PFSK-1 (cell line): ENCODE measurements at regions not wholly inside any gene's neighbourhood (a gene's known extent, or its start where the extent isn't known, plus 50 kb on each side); places are given as distances from the start of the nearest gene placed in this dataset.

ENCODE experiments used
- POLR2AphosphoS5 ChIP-seq: IDR thresholded peaks from 2 replicates; pipeline ENCODE4 v1.6.1; 2012; ENCODE audit warnings: low read depth, mild to moderate bottlenecking, control low read depth, low read length, moderate library complexity
- SIN3A ChIP-seq: IDR thresholded peaks from 2 replicates; pipeline ENCODE4 v1.6.1; 2012; ENCODE audit warnings: mild to moderate bottlenecking, low read length, moderate library complexity, borderline replicate concordance; ENCODE audit not compliant: insufficient read depth
- TAF1 ChIP-seq: IDR thresholded peaks from 2 replicates; pipeline ENCODE4 v1.6.1; 2012; ENCODE audit warnings: low read length, control low read depth, borderline replicate concordance; ENCODE audit not compliant: insufficient read depth

GRCh38 chr3:44011680-44012079 lies 230.0 kb upstream of the TOPAZ1 start:
- no peak for TF ChIP-seq SIN3A
- TF ChIP-seq TAF1 = no peak
- TF ChIP-seq POLR2AphosphoS5 = no peak
